Neural cell (in vitro differentiated cells): ENCODE measurements at regions not wholly inside any gene's neighbourhood (a gene's known extent, or its start where the extent isn't known, plus 50 kb on each side); places are given as distances from the start of the nearest gene placed in this dataset.

ENCODE experiments used
- H2AFZ ChIP-seq: fragments of 200-600, 300-800 bp; sonication (generic), shearing (Covaris generic); 2 replicates; pipeline ENCODE4 v1.6.0; 2014; ENCODE audit warnings: low read depth, mild to moderate bottlenecking, antibody characterized with exemption, low read length, moderate library complexity
- H3F3A ChIP-seq: fragments of 200-600 bp; shearing (Covaris generic); 2 replicates; pipeline ENCODE4 v1.6.1; 2016; ENCODE audit warnings: mild to moderate bottlenecking, moderate library complexity, mixed read lengths, antibody characterized with exemption, low read length; ENCODE audit not compliant: insufficient read depth, poor library complexity, severe bottlenecking
- H3K27ac ChIP-seq: fragments of 200-600, 300-800 bp; sonication (generic), shearing (Covaris generic); 2 replicates; pipeline ENCODE4 v1.5.1; 2014; ENCODE audit warnings: mild to moderate bottlenecking, low read length, moderate library complexity
- H3K27me3 ChIP-seq: fragments of 300-800, 200-600 bp; sonication (generic), shearing (Covaris generic); 2 replicates; pipeline ENCODE4 v1.6.0; 2014; ENCODE audit warnings: mild to moderate bottlenecking, low read depth, low read length, moderate library complexity; ENCODE audit not compliant: insufficient read depth
- H3K36me3 ChIP-seq: fragments of 300-800, 200-600 bp; sonication (generic), shearing (Covaris generic); 2 replicates; pipeline ENCODE4 v1.5.1; 2014; ENCODE audit warnings: mild to moderate bottlenecking, antibody characterized with exemption, low read length, moderate library complexity; ENCODE audit not compliant: insufficient read depth
- H3K4me2 ChIP-seq: fragments of 300-800, 200-600 bp; sonication (generic), shearing (Covaris generic); 2 replicates; pipeline ENCODE4 v1.6.0; 2014; ENCODE audit warnings: mild to moderate bottlenecking, low read length
- H3K4me3 ChIP-seq: fragments of 300-800, 200-600 bp; sonication (generic), shearing (Covaris generic); 2 replicates; pipeline ENCODE4 v1.5.1; 2014; ENCODE audit warnings: mild to moderate bottlenecking, low read length, moderate library complexity
- H3K79me2 ChIP-seq: fragments of 200-600 bp; shearing (Covaris generic); replicated peaks from 2 replicates; pipeline ENCODE4 v1.6.0; 2014; ENCODE audit warnings: mild to moderate bottlenecking, low read length, moderate library complexity; ENCODE audit not compliant: insufficient read depth
- H3K9ac ChIP-seq: fragments of 300-800, 200-600 bp; sonication (generic), shearing (Covaris generic); 2 replicates; pipeline ENCODE4 v1.6.1; 2016; ENCODE audit warnings: mild to moderate bottlenecking, low read length, mixed read lengths
- H3K9me2 ChIP-seq: fragments of 200-600 bp; shearing (Covaris generic); 2 replicates; pipeline ENCODE4 v1.6.1; 2016; ENCODE audit warnings: mild to moderate bottlenecking, low read length, mixed read lengths; ENCODE audit not compliant: insufficient read depth
- H3K9me3 ChIP-seq: fragments of 200-600, 300-800 bp; sonication (generic), shearing (Covaris generic); 2 replicates; pipeline ENCODE4 v1.6.1; 2016; ENCODE audit warnings: mild to moderate bottlenecking, mixed run types, low read length, moderate library complexity, mixed read lengths
- H4K20me1 ChIP-seq: fragments of 200-600 bp; shearing (Covaris generic); 2 replicates; pipeline ENCODE4 v1.6.1; 2016; ENCODE audit warnings: mild to moderate bottlenecking, mixed run types; ENCODE audit not compliant: insufficient read depth
- CTCF ChIP-seq: fragments of 450-650 bp; IDR thresholded peaks from 2 replicates; pipeline ENCODE4 v1.5.1; 2014; ENCODE audit warnings: antibody characterized with exemption, mild to moderate bottlenecking, moderate library complexity; ENCODE audit not compliant: poor library complexity, severe bottlenecking
- EP300 ChIP-seq: fragments of 450-650 bp; conservative IDR thresholded peaks from 2 replicates; pipeline ENCODE4 v1.6.1; 2014; ENCODE audit warnings: antibody characterized with exemption, mild to moderate bottlenecking, moderate library complexity; ENCODE audit not compliant: poor library complexity, severe bottlenecking
- EZH2 ChIP-seq: fragments of 200-600, 300-800 bp; shearing (Covaris generic), sonication (generic); IDR thresholded peaks from 2 replicates; pipeline ENCODE4 v1.6.1; 2014; ENCODE audit warnings: antibody characterized with exemption, low read length, borderline replicate concordance, mild to moderate bottlenecking; ENCODE audit not compliant: insufficient read depth, poor library complexity, severe bottlenecking
- MXI1 ChIP-seq: fragments of 450-650 bp; conservative IDR thresholded peaks from 2 replicates; pipeline ENCODE4 v1.6.1; 2014; ENCODE audit warnings: antibody characterized with exemption, mild to moderate bottlenecking; ENCODE audit not compliant: poor library complexity, severe bottlenecking
- POLR2AphosphoS5 ChIP-seq: IDR thresholded peaks from 2 replicates; pipeline ENCODE4 v1.6.1; 2012
- RAD21 ChIP-seq: fragments of 450-650 bp; conservative IDR thresholded peaks from 2 replicates; pipeline ENCODE4 v1.6.1; 2014; ENCODE audit warnings: antibody characterized with exemption, mild to moderate bottlenecking, moderate library complexity
- REST ChIP-seq: IDR thresholded peaks from 2 replicates; pipeline ENCODE4 v1.6.1; 2012; ENCODE audit warnings: borderline replicate concordance
- SMC3 ChIP-seq: fragments of 450-650 bp; conservative IDR thresholded peaks from 2 replicates; pipeline ENCODE4 v1.6.1; 2014; ENCODE audit warnings: antibody characterized with exemption, mild to moderate bottlenecking, moderate library complexity; ENCODE audit not compliant: poor library complexity
- TAF1 ChIP-seq: IDR thresholded peaks from 2 replicates; pipeline ENCODE4 v1.6.1; 2012; ENCODE audit warnings: low read depth

GRCh38 chr16:51433599-51433998 lies 282.5 kb upstream of the SALL1 start:
- no peak overlapping the region for H3K4me2 ChIP-seq
- no peak overlapping the region for H3K27ac ChIP-seq
- H4K20me1 ChIP-seq: no peaks in the 10 kb centered on the region
- H3K9me3 ChIP-seq: no peaks in the 10 kb centered on the region
- H3K9me2 ChIP-seq: no peaks in the 10 kb centered on the region
- TF ChIP-seq SMC3 (no peak), RAD21 (no peak), REST (no peak), POLR2AphosphoS5 (no peak), CTCF (no peak), MXI1 (no peak), EP300 (no peak), TAF1 (no peak), EZH2 (no peak)
- no peaks in the 10 kb centered on the region for H3K36me3 ChIP-seq
- no peak overlapping the region for H3K4me3 ChIP-seq
- H3F3A ChIP-seq: no peaks in the 10 kb centered on the region
- H3K27me3 ChIP-seq: no peaks in the 10 kb centered on the region
- H2AFZ ChIP-seq: no peak overlapping the region
- no peaks in the 10 kb centered on the region for H3K79me2 ChIP-seq
- no peak overlapping the region for H3K9ac ChIP-seq

GRCh38 chr16:51431517-51432241 lies 280.6 kb upstream of the SALL1 start:
- Histone ChIP-seq H3K4me3 (no peak overlapping the region), H3K9ac (no peak overlapping the region), H3K27me3 (no peaks in the 10 kb centered on the region), H3K9me3 (no peaks in the 10 kb centered on the region), H3K9me2 (no peaks in the 10 kb centered on the region), H3K27ac (no peak overlapping the region), H3K4me2 (no peak overlapping the region), H2AFZ (no peak overlapping the region), H3K79me2 (no peaks in the 10 kb centered on the region), H3F3A (no peaks in the 10 kb centered on the region), H3K36me3 (no peaks in the 10 kb centered on the region), H4K20me1 (no peaks in the 10 kb centered on the region)
- TF ChIP-seq SMC3: no peak
- no peak for TF ChIP-seq MXI1
- TF ChIP-seq REST: no peak
- TF ChIP-seq POLR2AphosphoS5: no peak
- TF ChIP-seq RAD21: no peak
- TF ChIP-seq EP300: no peak
- TF ChIP-seq EZH2: no peak
- no peak for TF ChIP-seq TAF1
- no peak for TF ChIP-seq CTCF
